ENCODE measurements at regions not wholly inside any gene's neighbourhood (a gene's known extent, or its start where the extent isn't known, plus 50 kb on each side); places are given as distances from the start of the nearest gene placed in this dataset.
"Not testable (repeated sequence)": the region's sequence is repeated elsewhere in the genome, so short reads cannot be mapped to it uniquely, and the experiment has no call there.

DNA sequence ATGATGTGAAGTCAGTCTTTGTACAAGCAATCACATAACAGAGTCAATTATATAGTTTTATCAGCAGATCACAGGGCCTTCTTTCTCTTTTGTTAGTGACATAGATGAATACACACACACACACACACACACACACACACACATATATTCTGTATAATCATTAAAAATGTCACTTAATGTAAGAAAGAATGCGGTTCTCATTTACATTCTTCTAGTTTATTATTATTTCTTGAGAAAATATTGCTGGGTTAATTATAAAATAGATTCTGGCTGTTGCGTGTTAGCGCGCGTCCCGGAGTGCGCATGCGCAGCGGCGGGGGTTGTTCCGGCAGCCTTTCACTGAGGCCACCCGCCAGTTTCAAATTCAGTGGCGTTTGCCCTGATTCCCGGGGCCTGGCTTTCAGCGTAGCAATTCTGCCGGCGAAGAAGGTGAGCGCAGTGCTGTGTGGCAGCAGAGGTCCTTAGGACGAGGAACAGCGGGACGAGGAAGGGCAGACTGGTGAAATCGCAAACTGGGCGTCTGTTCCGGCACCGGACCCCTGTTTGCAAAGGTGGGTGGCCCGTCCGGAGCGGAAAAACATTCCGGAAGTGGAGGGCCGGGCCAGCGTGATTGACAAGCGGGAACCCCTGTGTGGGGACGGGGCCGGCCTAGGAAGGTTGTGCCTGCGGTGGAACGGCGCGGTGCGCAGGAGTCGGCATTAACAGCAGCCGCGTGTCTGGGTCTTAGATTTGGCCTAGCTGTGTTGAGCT lies 75.3 kb upstream of the PZP start:
- H3K9me3 ChIP-seq (ENCODE audit: low read length); H3K27me3 ChIP-seq (ENCODE audit: control insufficient read depth in 1 of 2, insufficient read depth in 2 of 2, low read length in 2 of 2); FAIRE-seq; in situ Hi-C loops (cut with HindIII; ENCODE audit: extremely low pct_ligation_motif_present, low pct_unique_long_range_greater_than_20kb); H3K36me3 ChIP-seq (replicated peaks in 1 of 2; ENCODE audit: control insufficient read depth in 1 of 2, insufficient read depth in 2 of 2, low read length in 2 of 2); H3K4me1 ChIP-seq (ENCODE audit: insufficient read depth, low read length); H2AFZ ChIP-seq (ENCODE audit: low read length); POLR2A ChIA-PET; H4K20me1 ChIP-seq (ENCODE audit: insufficient read depth, low read length); CTCF ChIA-PET (ENCODE audit: low intra/inter-chr PET ratio, low total read pairs); H3K79me2 ChIP-seq (ENCODE audit: insufficient read depth, low read length): not testable (repeated sequence)
- peak overlapping the region; percentile 76 for H3K27ac ChIP-seq (ENCODE audit: extremely low read length, insufficient read depth, low read length)
- peak overlapping the region; percentile 74 for H3K4me2 ChIP-seq (ENCODE audit: low read depth, low read length)
- peak; percentile 66 for DNase-seq (ENCODE audit: low spot score)
- peak; percentile 96 for ATAC-seq
- H3K9ac ChIP-seq (ENCODE audit: insufficient read depth, low read depth, low read length): peak overlapping the region; percentile 67
- intact Hi-C loops (cut with micrococcal nuclease; ENCODE audit: unreplicated experiment): loop anchor here (10.0 kb wide), 1 partner anchor 169 kb away; the partner anchor contains the start of gene A2M
- peak overlapping the region; percentile 52 to 69 (median 64); a peak in 5 of 6 replicates for H3K4me3 ChIP-seq (replicated peaks in 1 of 3; ENCODE audit: insufficient read depth in 1 of 3, low read depth in 2 of 3, low read length in 3 of 3)
- TSS peak; percentile 97 for BruUV-seq (replicated peaks)
- WGBS (ENCODE audit: low lambda C conversion rate): 3% methylated on average over 10 of the region's 42 CpGs
- TF ChIP-seq, protein P1, sequence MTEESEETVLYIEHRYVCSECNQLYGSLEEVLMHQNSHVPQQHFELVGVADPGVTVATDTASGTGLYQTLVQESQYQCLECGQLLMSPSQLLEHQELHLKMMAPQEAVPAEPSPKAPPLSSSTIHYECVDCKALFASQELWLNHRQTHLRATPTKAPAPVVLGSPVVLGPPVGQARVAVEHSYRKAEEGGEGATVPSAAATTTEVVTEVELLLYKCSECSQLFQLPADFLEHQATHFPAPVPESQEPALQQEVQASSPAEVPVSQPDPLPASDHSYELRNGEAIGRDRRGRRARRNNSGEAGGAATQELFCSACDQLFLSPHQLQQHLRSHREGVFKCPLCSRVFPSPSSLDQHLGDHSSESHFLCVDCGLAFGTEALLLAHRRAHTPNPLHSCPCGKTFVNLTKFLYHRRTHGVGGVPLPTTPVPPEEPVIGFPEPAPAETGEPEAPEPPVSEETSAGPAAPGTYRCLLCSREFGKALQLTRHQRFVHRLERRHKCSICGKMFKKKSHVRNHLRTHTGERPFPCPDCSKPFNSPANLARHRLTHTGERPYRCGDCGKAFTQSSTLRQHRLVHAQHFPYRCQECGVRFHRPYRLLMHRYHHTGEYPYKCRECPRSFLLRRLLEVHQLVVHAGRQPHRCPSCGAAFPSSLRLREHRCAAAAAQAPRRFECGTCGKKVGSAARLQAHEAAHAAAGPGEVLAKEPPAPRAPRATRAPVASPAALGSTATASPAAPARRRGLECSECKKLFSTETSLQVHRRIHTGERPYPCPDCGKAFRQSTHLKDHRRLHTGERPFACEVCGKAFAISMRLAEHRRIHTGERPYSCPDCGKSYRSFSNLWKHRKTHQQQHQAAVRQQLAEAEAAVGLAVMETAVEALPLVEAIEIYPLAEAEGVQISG (CRISPR knock-in tag; IDR thresholded peaks at IDR 0.05): peak; percentile 51; the same call in 1 of the 2 replicates
- TF ChIP-seq GABPA (IDR thresholded peaks at IDR 0.05; ENCODE audit: low read depth, low read length) (peak; percentile 63), GABPA (CRISPR knock-in tag; IDR thresholded peaks at IDR 0.05; ENCODE audit: low read depth) (peak; percentile 89), TAF1 (CRISPR knock-in tag; IDR thresholded peaks at IDR 0.05) (peak; percentile 63; the same call in 1 of the 2 replicates), KAT8 (CRISPR knock-in tag; IDR thresholded peaks at IDR 0.05) (peak; percentile 47; the same call in 1 of the 2 replicates), GABPB1 (CRISPR knock-in tag; IDR thresholded peaks at IDR 0.05) (peak; percentile 94), REPIN1 (CRISPR knock-in tag; IDR thresholded peaks at IDR 0.05; ENCODE audit: borderline replicate concordance, low read depth) (0 out of 2 replicates have a peak, but pooled peaks have one; percentile 53)
- TF ChIP-seq, protein P2, sequence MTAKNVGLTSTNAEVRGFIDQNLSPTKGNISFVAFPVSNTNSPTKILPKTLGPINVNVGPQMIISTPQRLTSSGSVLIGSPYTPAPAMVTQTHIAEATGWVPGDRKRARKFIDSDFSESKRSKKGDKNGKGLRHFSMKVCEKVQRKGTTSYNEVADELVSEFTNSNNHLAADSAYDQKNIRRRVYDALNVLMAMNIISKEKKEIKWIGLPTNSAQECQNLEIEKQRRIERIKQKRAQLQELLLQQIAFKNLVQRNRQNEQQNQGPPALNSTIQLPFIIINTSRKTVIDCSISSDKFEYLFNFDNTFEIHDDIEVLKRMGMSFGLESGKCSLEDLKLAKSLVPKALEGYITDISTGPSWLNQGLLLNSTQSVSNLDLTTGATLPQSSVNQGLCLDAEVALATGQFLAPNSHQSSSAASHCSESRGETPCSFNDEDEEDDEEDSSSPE (CRISPR knock-in tag; IDR thresholded peaks at IDR 0.05): peak; percentile 82
- TF ChIP-seq, protein P3, sequence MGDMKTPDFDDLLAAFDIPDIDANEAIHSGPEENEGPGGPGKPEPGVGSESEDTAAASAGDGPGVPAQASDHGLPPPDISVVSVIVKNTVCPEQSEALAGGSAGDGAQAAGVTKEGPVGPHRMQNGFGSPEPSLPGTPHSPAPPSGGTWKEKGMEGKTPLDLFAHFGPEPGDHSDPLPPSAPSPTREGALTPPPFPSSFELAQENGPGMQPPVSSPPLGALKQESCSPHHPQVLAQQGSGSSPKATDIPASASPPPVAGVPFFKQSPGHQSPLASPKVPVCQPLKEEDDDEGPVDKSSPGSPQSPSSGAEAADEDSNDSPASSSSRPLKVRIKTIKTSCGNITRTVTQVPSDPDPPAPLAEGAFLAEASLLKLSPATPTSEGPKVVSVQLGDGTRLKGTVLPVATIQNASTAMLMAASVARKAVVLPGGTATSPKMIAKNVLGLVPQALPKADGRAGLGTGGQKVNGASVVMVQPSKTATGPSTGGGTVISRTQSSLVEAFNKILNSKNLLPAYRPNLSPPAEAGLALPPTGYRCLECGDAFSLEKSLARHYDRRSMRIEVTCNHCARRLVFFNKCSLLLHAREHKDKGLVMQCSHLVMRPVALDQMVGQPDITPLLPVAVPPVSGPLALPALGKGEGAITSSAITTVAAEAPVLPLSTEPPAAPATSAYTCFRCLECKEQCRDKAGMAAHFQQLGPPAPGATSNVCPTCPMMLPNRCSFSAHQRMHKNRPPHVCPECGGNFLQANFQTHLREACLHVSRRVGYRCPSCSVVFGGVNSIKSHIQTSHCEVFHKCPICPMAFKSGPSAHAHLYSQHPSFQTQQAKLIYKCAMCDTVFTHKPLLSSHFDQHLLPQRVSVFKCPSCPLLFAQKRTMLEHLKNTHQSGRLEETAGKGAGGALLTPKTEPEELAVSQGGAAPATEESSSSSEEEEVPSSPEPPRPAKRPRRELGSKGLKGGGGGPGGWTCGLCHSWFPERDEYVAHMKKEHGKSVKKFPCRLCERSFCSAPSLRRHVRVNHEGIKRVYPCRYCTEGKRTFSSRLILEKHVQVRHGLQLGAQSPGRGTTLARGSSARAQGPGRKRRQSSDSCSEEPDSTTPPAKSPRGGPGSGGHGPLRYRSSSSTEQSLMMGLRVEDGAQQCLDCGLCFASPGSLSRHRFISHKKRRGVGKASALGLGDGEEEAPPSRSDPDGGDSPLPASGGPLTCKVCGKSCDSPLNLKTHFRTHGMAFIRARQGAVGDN (CRISPR knock-in tag; IDR thresholded peaks at IDR 0.05): peak; percentile 76
- TF ChIP-seq, protein P4, sequence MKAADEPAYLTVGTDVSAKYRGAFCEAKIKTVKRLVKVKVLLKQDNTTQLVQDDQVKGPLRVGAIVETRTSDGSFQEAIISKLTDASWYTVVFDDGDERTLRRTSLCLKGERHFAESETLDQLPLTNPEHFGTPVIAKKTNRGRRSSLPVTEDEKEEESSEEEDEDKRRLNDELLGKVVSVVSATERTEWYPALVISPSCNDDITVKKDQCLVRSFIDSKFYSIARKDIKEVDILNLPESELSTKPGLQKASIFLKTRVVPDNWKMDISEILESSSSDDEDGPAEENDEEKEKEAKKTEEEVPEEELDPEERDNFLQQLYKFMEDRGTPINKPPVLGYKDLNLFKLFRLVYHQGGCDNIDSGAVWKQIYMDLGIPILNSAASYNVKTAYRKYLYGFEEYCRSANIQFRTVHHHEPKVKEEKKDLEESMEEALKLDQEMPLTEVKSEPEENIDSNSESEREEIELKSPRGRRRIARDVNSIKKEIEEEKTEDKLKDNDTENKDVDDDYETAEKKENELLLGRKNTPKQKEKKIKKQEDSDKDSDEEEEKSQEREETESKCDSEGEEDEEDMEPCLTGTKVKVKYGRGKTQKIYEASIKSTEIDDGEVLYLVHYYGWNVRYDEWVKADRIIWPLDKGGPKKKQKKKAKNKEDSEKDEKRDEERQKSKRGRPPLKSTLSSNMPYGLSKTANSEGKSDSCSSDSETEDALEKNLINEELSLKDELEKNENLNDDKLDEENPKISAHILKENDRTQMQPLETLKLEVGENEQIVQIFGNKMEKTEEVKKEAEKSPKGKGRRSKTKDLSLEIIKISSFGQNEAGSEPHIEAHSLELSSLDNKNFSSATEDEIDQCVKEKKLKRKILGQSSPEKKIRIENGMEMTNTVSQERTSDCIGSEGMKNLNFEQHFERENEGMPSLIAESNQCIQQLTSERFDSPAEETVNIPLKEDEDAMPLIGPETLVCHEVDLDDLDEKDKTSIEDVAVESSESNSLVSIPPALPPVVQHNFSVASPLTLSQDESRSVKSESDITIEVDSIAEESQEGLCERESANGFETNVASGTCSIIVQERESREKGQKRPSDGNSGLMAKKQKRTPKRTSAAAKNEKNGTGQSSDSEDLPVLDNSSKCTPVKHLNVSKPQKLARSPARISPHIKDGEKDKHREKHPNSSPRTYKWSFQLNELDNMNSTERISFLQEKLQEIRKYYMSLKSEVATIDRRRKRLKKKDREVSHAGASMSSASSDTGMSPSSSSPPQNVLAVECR (CRISPR knock-in tag; IDR thresholded peaks at IDR 0.05; ENCODE audit: borderline replicate concordance): peak; percentile 80; the same call in 1 of the 2 replicates
